ENCODE measurements at regions not wholly inside any gene's neighbourhood (a gene's known extent, or its start where the extent isn't known, plus 50 kb on each side); places are given as distances from the start of the nearest gene placed in this dataset.

DNA sequence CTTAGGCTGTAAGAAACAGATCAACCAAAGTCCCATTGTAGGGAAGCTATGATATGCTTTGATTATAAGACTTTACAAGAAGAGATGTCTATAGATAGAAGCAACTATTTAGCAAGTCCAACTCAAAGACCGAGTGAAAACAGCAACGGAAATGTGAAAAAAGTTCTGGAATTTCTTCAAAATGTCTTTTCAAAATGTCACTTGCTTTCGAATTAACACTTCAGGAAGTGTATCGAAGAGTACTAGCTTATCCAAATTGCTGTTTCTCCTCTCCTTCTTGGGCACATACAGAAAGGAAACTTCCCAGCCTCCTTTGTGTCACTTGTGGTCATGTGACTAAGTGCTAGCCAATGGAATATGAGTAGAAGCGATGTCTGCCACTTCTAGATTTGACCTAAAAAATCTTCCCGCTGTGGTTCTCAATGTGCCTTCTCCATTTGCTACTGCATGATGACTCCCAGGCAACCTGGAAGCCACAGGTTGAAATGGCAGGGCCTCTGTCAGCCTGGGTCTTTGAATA lies 89.9 kb downstream of the TSEN15 start:
- H3K27me3 ChIP-seq (ENCODE audit: control insufficient read depth, insufficient read depth, low read length), result peaks cover 2% of the 10 kb centered on the region
- TF ChIP-seq, protein P1, sequence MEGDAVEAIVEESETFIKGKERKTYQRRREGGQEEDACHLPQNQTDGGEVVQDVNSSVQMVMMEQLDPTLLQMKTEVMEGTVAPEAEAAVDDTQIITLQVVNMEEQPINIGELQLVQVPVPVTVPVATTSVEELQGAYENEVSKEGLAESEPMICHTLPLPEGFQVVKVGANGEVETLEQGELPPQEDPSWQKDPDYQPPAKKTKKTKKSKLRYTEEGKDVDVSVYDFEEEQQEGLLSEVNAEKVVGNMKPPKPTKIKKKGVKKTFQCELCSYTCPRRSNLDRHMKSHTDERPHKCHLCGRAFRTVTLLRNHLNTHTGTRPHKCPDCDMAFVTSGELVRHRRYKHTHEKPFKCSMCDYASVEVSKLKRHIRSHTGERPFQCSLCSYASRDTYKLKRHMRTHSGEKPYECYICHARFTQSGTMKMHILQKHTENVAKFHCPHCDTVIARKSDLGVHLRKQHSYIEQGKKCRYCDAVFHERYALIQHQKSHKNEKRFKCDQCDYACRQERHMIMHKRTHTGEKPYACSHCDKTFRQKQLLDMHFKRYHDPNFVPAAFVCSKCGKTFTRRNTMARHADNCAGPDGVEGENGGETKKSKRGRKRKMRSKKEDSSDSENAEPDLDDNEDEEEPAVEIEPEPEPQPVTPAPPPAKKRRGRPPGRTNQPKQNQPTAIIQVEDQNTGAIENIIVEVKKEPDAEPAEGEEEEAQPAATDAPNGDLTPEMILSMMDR (IDR thresholded peaks at IDR 0.05; ENCODE audit: insufficient read depth, low read length, severe bottlenecking), result no peak
- DNase-seq (ENCODE audit: low read depth) (no peak), FAIRE-seq (no peak)
- H3K4me3 ChIP-seq (ENCODE audit: low read depth, low read length), result no peak overlapping the region
- no peaks in the 10 kb centered on the region for H3K36me3 ChIP-seq (ENCODE audit: control insufficient read depth, insufficient read depth, low read length)

- TF ChIP-seq, protein P1 (IDR thresholded peaks at IDR 0.05; ENCODE audit: insufficient read depth, low read length, severe bottlenecking), result no peak
- Histone ChIP-seq H3K4me3 (ENCODE audit: low read depth, low read length) (no peak overlapping the region), H3K27me3 (ENCODE audit: control insufficient read depth, insufficient read depth, low read length) (peaks cover 2% of the 10 kb centered on the region), H3K36me3 (ENCODE audit: control insufficient read depth, insufficient read depth, low read length) (no peaks in the 10 kb centered on the region)
- FAIRE-seq (no peak), DNase-seq (ENCODE audit: low read depth) (no peak)
Measured at GRCh38 chr1:184143449-184143848, 91.9 kb downstream of the TSEN15 start.

DNA sequence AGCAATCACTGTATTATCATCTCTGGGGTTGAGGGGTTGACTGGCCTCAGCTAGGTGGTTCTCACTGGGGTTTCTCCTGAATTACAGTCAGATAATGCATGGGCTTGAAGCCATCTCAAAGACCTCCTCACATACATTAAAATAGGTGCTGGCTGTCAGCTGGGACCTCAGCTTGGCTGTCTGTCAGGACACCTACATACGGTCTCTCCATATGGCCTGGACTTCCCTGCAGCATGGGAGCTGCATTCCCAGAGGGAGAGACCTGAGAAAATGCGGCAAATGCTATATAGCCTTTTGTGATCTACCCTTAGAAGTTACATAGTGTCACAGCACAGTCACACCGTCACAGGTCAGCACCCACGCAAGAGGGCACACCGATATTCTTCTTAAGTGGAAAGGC lies 93.6 kb downstream of the TSEN15 start:
- H3K36me3 ChIP-seq (ENCODE audit: control insufficient read depth, insufficient read depth, low read length), result no peaks in the 10 kb centered on the region
- no peak for DNase-seq (ENCODE audit: low read depth)
- H3K27me3 ChIP-seq (ENCODE audit: control insufficient read depth, insufficient read depth, low read length), result peaks cover 2% of the 10 kb centered on the region
- TF ChIP-seq, protein P1 (IDR thresholded peaks at IDR 0.05; ENCODE audit: insufficient read depth, low read length, severe bottlenecking), result no peak
- FAIRE-seq, result no peak
- no peak overlapping the region for H3K4me3 ChIP-seq (ENCODE audit: low read depth, low read length)

DNA sequence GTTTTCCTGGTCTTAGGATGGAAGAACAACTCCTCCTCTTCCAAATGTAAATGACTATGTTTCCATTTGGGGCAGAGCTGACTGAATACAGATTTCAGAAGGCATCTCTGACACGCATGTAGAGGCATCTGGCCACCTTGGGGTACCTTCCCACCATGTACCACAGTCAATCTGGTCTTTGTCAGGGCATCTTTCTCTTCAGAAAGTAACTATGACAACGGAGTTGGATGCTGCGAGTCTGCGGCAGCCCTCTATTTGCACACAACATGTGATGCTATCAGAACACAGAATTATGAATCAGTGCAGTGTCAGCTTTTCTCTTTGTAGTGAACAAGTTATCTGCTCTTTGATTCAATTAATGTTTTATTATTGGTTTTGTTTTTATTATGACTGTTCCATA lies 94.7 kb downstream of the TSEN15 start:
- DNase-seq (ENCODE audit: low read depth), result no peak
- peaks cover 2% of the 10 kb centered on the region for H3K27me3 ChIP-seq (ENCODE audit: control insufficient read depth, insufficient read depth, low read length)
- no peak overlapping the region for H3K4me3 ChIP-seq (ENCODE audit: low read depth, low read length)
- TF ChIP-seq, protein P1 (IDR thresholded peaks at IDR 0.05; ENCODE audit: insufficient read depth, low read length, severe bottlenecking), result no peak
- H3K36me3 ChIP-seq (ENCODE audit: control insufficient read depth, insufficient read depth, low read length), result no peaks in the 10 kb centered on the region
- FAIRE-seq, result no peak

- Histone ChIP-seq H3K36me3 (ENCODE audit: control insufficient read depth, insufficient read depth, low read length) (no peaks in the 10 kb centered on the region), H3K27me3 (ENCODE audit: control insufficient read depth, insufficient read depth, low read length) (no peaks in the 10 kb centered on the region), H3K4me3 (ENCODE audit: low read depth, low read length) (no peak overlapping the region)
- TF ChIP-seq, protein P1 (IDR thresholded peaks at IDR 0.05; ENCODE audit: insufficient read depth, low read length, severe bottlenecking), result no peak
- FAIRE-seq (no peak), DNase-seq (ENCODE audit: low read depth) (no peak)
Measured at GRCh38 chr1:184150776-184151531, 99.4 kb downstream of the TSEN15 start.
